ENCODE measurements at regions not wholly inside any gene's neighbourhood (a gene's known extent, or its start where the extent isn't known, plus 50 kb on each side); places are given as distances from the start of the nearest gene placed in this dataset.

GRCh38 chr2:224210286-224211180, 171.4 kb upstream of the SERPINE2 start:
- no peak for DNase-seq (ENCODE audit: low read depth)

GRCh38 chr2:224209555-224210285, 170.6 kb upstream of the SERPINE2 start:
- DNase-seq (ENCODE audit: low read depth) = no peak

DNA sequence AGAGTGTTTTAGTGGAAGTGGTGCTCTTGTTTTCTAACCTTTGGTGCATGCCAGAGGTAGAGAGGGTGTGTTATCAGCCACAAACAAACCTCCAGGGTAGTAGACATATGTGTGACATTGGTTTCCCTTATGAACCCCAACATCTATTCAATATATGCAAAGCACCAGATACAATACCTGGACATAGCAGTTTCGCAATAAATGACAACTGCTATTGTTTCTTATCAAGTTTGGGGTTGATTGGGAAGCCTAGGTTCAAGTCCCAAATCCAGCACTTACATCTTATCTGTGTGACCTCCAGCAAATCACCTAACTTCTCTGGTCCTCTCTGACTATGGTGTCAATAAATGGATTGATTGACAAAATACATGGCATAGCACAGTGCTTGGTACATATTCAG, 169.4 kb upstream of the SERPINE2 start:
- no peak for DNase-seq (ENCODE audit: low read depth)

DNA sequence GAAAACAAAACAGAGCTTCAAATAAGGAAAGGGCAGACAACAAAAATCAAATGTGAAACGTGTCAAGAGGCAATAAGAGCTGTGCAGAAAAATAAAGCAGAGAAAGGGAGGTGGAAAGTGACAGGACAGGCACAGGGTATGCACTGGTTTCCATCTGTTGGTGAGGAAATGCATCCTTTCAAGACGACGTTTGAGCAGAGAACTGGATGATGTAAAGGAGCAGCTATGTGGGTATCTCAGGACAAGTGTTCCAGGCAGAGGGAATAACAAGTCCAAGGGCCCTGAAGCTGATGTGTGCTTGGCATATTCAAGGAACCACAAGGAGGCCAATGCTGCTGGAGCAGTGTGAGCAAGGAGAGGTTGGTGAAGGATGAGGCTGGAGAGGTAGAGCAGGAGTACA, 168.9 kb upstream of the SERPINE2 start:
- no peak for DNase-seq (ENCODE audit: low read depth)

DNA sequence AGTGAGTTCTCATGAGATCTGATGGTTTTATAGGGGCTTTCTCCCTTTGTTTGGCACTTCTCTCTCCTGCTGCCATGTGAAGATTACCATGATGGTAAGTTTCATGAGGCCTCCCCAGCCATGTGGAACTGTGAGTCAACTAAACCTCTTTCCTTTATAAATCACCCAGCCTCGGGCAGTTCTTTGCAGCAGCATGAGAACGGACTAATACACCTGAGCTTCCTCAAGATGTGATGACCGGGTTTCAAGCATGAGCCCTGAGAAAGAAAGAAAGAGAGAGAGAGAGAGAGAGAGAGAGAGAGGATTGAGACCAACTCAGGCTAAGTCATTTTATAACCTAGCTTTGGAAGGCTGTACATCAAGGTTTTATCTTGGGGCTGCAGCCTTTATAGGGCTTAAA, 167.7 kb upstream of the SERPINE2 start:
- DNase-seq (ENCODE audit: low read depth) = no peak

DNA sequence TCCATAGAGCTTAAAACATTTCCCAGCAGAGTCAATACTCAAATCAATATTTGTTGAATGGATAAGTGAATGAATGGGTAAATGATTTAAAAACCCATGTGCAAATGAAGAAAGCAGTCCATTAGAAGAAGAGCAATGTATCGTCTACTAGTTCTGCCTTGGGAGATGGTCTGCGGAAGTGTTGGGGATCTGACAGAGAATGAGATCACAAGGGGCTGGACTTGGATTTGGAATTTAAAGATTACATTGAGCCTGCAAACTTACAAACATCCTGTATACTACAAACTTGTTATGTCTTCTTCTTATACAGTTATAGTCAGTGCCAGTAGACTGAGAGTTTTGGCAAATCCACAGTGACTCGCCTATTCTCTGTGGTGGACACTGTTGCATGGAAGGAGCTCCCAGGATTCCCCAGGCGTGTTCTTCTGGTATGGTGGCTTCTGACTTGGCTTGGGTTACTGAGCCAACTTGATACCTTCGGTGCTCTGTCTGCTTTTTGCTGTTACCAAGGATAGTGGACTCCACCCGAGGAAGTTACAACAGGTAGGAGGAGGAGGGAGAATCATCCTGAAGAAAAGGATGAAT, 163.3 kb upstream of the SERPINE2 start:
- DNase-seq (ENCODE audit: low read depth) = no peak

DNA sequence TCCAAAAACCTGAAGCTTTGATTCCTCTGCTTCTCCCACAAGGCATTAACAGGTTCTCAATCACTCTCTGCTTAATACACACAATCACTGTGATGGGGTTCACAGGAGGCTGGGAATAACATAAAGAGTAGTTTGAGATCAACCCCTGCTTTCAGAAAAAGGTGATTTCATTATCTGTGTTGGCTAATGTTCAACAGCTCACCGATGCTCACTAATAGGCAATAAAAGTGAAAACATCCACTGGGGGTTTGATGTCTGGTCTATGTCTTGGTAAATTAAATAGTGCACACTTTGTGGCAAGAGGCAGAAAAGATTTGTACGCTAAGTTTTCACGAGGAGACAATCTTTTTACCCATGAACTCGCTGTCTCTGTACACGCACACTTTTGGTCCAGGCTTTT, 159.3 kb upstream of the SERPINE2 start:
- no peak for DNase-seq (ENCODE audit: low read depth)

DNA sequence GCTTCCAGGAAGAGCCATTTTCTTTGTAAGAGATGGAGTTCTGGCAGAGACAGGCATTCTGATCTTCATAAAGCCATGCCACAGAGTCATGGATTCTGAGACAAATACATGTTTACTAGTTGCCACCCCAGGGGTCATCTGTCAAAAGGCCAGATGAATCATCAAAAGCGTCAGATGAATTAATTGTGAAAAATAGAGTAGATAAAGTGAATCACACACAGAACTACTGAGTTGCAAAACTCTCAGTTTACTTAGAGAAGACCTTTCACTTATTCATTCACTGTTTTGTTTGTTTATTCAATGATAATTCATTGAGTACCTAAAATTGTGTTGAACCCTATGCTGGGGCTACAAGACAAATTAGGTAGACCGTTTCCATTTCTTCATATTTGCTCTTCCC, 157.7 kb upstream of the SERPINE2 start:
- no peak for DNase-seq (ENCODE audit: low read depth)

DNA sequence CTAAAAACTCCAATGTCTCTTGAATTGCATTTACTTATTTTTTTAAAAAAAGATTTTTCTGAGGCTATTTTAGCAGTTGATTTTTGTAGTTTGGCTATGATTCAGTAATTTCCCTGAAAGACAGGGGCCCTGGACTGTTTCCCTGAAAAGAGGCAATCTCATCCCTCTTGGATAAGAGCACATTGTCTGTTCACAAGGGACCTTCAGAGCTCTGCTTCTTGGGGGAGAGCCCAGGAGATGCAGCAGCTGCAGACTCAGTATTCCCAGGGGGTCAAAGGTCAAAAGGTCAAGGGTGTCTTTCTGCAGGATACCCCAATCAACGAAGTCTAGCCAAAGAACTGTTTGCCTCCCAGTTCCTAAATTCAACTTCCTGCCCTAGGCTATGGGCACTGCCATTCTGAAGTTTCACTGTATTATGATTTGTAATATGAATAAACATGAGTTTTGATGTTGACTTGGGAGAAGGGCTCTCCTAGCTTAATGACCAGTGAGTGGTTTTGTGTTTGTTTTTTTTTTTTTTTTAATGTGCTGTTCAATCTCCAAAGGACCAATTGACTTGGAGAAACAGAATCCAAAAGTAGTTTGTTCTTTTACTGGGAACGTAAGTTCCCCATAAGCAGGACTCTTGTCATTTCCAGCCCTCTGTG, 157.0 kb upstream of the SERPINE2 start:
- DNase-seq (ENCODE audit: low read depth) = no peak

GRCh38 chr2:224194161-224194560, 155.1 kb upstream of the SERPINE2 start:
- DNase-seq (ENCODE audit: low read depth) = no peak

DNA sequence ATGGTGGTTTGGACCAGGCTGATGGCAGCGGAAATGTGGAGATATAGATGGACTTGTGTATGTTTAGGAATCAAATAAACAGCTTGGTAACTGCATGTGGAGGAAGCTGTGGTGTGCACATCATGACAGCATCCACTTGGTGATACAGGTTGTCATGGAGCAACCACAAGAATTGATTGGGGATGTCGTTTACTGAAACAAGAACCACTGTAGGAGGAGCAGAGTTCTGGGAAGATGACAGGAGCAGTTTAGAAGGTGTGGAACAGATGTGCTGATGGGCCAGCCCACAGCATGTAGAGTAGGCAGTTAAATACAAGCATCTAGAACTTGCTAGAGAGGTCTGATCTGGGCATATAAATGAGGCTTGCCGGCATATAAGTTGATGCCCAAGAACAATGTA, 152.4 kb upstream of the SERPINE2 start:
- DNase-seq (ENCODE audit: low read depth) = no peak

- no peak for DNase-seq (ENCODE audit: low read depth)
Observed at GRCh38 chr2:224190936-224191270, 151.8 kb upstream of the SERPINE2 start.

DNA sequence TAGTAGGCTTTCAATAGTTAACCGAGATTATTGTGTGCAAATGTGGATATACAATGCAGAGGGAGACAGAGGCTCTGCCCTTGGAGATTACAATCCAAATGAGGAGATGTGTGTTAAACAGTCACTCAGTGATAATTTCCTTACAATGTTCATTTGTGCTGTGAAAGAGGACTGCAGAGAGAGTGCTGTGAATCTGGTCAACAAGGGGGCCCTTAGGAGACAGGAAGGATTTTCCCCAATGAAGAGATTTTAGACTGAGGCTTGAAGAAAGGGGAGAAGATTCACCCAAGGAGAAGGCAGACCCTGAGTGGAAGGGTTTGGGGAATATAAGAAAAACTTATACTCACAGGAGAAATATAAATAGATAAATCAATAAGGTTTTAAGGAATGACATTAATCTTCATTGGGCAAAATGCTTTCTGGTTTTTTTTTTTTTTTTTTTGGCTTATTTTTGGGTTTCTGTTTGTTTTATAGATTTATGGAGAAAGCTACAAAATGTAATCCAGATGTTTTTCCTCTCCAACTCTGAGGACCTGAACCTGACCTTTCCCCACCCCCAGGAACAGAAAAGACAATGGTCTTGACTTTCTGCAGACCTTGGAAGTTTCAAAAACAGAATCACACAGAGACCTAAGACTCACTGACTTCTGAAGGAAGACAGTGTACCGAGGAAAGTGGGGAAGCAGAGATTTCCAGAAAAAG, 151.3 kb upstream of the SERPINE2 start:
- DNase-seq (ENCODE audit: low read depth) = no peak

DNA sequence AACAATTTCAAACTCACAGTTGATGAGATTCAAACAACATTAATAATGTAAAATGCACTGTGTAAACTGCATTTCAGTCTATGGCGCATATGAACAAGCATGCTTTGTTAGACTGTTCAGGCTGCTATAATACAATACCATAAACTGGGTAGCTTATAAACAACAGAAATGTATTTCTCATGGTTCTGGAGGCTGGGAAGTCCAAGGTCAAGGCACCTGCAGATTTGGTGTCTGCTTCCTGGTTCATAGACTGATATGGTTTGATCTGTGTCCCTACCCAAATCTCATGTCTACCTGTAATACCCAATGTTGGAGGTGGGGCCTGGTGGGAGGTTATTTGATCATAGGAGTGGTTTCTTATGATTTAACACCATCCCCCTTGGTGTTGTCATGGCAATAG, 148.1 kb upstream of the SERPINE2 start:
- DNase-seq (ENCODE audit: low read depth) = no peak

- no peak for DNase-seq (ENCODE audit: low read depth)
Observed at GRCh38 chr2:224185023-224185601, 146.0 kb upstream of the SERPINE2 start.

GRCh38 chr2:224183086-224183485, 144.0 kb upstream of the SERPINE2 start:
- no peak for DNase-seq (ENCODE audit: low read depth)

- DNase-seq (ENCODE audit: low read depth) = no peak
Observed at GRCh38 chr2:224182498-224182897, 143.4 kb upstream of the SERPINE2 start.

DNA sequence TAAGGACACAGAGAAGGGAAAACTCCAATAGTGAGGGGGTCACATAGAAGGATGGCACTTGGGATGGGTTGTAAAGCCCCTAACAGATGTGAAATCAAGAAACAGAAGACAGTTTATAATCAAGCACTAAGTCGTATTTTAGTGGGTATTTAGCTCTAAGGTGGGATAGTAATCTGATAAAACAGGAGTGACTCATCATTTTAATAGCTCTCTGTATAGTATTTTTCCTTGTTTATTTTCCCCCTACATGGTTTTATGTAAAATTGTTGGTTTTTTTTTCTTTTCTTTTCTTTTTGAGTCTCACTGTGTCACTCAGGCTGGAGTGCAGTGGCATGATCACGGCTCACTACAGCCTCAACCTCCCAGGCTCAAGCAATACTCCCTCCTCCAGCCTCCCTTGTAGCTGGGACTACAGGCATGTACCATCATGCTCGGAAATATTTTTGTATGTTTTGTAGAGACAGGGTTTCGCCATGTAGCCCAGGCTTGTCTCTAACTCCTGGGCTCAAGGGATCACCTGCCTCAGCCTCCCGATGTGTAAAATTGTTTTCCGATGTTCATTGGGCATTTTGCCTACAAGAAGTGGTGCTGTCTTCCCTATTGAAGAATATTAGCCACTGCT, 142.6 kb upstream of the SERPINE2 start:
- DNase-seq (ENCODE audit: low read depth) = no peak

DNA sequence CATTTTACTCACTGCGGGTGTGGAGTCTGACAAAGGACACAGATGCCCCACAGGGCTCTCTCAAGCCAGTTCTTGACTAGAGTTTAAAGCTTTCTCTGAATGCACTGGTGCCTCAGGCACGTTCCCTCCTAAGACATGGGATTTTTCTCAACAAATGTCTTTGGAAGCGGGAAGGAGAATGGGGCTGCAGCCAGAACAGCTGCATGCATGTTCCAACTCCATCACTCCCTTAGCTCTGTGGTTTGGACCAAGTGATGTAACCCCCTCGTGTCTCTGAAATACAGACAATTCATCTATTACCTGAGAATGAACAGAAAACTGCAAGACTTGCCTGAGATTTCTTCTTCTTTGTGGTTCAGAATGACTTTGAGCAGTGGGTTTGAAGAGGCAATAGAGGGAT, 141.7 kb upstream of the SERPINE2 start:
- DNase-seq (ENCODE audit: low read depth) = no peak

DNA sequence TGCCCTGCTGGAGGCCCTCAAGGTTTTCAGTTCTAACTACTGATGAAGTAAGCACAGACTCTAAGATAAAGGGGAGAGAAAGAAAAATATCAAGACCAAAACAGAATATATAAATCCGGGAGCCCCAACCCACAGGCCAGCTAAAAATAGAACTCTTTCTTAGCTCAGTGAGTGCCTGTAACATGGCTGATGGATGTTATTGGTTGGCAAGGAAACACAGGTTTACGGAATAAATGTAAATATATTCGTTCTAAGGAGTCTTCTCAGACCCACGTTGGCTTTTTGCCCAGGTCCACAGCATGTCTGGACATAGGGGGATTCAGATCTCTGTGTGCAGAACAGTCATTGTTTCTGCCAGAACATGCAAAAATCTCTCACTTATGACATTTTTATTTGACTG, 139.0 kb upstream of the SERPINE2 start:
- DNase-seq (ENCODE audit: low read depth) = no peak

- no peak for DNase-seq (ENCODE audit: low read depth)
Observed at GRCh38 chr2:224175538-224175937, 136.5 kb upstream of the SERPINE2 start.
